ENCODE measurements at regions not wholly inside any gene's neighbourhood (a gene's known extent, or its start where the extent isn't known, plus 50 kb on each side); places are given as distances from the start of the nearest gene placed in this dataset.

DNA sequence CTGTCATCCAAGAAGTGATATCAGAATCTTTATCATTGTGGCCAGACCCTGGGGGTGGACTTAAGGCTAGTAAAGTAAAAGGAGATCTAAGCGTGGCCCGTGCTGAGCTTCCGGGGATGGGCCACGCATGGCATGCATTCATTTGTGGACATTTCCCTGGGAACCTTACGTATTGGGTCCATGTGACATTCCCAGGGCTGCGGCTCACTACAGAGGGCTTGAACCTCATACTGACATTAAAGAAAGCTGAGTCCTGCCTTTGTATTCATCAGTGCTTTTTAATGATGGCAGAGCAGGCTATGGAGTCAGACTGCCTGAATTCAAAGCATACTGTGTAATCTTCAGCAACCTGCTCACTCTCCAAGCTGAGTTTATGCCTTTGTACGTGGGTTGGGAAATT, 152.2 kb upstream of the AFDN start:
- no peak for DNase-seq (ENCODE audit: low spot score)

DNA sequence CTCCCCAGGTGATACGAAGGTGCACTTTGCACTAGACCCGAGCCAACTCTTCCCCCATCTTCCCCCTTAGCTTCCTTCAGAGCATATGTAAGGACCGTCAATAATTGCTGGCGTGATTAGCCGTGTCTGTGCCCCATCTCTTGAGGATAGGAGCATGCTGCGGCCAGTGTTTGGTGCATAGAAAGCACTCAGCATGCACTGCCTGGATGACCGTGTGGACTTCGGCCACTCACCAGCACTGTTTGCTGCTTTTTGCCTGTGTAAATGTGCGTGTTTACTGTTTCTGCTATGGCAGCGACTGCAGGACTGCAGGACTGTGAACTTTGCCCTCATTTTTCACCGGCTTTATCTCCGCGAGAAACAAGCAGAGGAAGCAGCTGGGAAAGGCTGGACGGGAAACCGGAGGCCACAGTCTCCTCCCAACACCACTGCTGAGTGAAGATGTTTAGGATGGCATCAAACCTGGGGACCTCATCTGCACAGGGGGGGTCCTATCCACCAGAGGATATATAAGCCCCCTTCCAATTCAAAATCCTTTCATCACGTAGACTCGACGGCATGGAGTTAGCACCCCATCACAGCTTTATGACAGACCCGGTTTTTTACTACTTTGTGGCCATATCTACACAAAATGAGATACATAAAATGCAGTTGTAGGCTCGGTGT, 150.6 kb upstream of the AFDN start:
- DNase-seq (ENCODE audit: low spot score) = no peak

DNA sequence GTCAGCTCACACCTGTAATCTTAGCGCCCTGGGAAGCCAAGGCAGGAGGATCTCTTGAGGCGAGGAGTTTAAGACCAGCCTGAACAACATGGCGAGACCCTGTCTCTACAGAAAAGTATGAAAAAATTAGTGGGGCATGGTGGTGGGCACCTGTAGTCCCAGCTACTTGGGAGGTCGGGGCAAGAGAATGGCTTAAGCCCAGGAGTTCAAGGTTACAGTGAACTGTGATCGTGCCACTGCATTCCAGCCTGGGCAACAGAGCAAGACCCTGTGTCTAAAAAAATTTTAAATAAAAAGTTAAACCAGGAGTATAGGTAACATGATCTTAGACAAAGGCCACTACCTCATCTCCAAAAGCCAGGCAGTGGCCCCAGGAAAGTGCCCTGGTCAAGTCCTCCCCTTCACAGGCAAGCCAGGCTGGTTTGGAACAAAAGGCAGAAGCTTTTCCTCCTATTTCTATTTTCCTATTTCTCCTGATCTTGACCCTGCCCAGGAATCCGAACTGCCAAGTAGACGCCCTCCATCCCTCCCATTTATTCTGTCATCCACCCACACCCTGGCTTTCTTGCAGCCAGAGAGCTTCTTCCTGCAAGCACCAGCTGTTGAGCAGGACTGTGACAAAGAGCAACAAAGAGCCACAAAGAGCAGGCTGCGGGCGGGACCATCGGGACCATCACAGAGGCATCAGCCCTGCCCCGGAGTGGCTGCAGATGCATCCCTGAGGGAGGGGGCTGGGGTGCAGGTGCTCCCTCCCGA, 149.9 kb upstream of the AFDN start:
- DNase-seq (ENCODE audit: low spot score) = no peak

DNA sequence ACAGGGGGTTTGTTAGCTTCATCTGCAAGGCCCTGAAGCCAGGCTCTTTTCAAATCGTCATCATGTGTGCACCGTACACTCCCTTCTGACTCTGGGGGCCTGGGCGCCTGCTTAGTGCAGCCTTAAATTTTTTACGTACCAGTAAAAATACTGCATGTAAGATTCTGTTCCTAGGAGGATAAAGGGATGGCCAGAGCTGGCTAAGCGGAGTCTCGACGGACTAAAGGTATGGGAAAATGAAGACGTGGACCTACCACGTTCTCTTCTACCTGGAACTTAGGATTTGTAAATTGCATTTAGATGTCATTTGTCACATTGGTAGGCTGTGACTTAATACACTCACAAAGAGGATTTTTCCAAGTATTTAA, 149.3 kb upstream of the AFDN start:
- DNase-seq (ENCODE audit: low spot score) = no peak

DNA sequence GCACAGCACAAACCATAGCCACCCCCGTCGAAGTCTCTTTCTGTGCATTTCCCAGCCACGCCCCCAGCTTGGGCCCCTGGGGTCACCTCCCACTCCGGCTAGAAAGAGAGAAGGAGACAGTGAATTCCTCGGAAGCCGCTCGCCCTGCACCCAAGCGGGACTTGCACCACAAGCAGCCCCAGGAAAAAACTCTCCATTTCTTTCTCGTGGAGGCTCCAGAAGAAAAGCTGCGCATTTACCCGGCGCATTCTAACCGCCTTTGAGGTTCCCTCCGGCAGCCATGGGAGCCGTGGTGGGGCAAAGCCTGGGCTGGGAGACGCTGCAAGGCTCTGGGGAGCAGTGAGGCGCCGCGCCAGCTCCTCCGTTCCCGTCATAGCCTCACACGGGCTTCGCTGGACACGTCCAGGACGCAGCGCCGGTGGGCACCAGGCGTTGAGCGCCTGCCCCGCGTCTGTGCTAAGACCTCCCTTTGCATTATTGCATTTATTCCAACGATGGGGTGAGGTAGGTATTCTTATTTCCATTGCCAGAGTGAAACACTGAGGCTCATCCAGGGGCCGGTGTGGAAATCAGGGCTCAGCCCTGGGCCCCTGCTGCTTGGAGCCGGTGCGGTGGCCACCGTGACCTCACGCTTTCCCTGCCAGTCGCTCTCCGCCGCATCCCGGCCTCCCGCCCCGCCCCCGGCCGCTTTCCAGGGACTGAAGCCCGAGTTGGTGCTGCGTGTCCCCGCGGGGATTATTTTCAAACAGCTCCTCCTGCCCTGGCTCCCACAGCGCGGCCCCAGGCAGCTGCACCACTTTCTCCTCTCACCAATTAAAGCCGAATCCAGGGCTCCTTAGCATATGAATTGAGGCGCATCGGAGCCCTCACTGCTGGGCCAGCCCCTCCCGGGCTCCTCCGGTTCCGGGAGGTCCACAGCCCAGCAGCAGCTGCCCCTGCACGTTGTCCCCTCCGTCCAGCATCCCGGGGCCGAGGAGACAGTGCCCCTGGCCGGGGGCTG, 148.3 kb upstream of the AFDN start:
- DNase-seq (ENCODE audit: low spot score) = no peak

DNA sequence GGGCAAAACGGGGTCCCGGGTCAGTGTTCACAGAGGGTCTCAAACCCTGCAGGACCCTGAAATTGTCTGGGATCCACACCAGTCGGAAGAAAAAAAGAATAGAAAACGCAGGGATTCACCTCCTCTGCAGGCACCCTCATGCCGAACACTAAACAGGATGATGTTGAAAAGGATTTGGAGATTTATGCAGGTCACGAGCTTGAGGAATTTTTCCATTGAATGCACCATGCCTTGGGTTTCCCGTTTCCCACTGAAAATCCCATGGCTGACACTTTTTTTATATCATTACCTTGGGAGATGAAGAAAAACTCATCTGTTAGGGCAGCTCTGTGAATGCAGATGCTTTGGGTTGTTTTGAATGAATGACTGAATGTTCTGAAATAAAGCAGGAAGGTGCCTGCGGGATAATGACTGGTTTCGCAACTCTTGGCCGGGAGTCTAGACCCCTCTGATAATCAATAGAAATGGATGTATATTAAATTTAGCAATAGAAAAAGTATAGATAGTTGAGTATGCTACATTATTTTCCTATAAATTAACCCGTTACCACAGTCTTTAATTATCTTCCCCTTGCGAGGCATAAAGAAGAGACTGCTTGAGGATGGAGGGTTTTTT, 147.5 kb upstream of the AFDN start:
- DNase-seq (ENCODE audit: low spot score) = no peak

DNA sequence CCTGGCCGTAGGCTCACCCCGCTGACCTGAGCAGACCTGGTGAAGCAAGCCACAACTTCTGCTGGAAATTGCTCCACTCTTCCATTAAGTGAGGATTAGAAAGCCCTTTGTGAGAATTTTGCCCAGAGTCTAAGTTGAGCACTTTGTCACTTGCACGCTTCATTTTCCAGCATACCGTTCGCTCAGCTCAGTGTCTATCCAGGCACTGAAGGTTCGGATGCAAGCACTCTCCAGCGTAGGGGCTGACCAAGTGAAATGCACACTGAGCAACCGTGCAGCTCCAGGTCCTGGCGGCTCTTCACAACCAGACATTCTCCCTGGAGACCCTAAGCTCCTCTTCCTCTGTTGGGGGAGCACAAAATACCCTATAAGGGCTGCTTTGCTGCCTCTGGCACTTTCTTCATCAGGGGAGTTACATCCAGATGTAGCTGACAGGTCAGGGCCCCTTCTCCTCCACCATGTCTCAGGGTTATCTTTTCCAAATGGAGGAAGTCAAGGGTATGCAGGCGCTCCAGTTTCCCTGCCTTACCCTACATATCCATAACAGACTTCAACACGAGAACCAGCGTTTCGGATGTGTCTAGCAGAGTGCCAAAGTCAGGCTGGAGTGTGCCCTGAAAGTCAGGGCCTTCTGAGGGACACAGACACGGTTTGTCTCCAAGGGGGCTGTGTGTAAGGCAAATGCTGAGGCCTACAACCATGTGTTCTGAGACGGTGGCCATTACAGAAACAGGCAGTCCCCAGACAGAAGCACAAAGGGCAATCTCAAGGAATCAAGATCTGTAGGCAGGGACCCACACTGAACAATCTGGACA, 146.7 kb upstream of the AFDN start:
- no peak for DNase-seq (ENCODE audit: low spot score)

DNA sequence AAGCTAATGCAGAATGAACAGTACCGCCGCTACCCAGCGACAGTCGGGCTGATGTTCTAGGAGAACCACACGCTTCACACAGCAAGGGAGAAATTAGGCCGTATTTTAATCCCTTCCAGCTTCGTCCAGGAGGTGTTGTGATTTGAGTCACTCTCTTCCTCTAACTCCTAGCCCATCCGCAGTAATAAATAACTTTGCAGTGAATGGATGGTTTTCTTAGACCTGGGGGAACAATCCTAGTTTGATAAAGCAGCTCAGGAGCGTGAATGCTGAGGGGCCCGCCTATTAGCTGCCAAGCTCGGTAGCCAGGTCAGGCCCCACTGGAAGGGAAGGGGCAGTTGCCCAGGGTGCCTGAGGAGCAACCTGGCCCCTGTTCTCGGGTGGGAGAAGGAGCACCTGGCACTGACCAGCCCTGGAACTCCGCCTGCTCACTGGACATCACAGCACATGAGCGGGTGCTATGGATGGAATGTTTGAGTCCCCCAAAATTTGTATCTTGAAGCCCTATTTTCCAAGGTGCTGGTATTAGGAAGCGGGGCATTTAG, 146.0 kb upstream of the AFDN start:
- no peak for DNase-seq (ENCODE audit: low spot score)

DNA sequence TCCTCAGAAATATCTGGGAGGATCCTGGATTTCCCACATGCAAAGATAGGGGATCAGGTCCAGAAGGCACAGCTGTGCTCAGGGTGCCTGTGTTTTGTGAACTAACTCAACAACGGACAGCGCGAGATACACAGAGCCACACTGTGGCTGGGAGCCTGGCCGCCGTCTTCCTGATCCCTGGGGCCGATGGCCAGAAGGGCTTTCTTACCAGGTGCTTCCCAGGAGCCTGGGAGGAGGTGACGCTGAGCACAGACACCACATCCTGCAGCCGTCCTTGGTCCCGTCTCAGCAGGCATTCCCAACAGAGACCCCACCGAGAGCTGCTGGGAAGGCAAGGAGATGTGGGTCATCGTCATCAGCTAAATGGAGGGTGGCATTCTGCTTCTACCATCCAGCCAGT, 144.6 kb upstream of the AFDN start:
- no peak for DNase-seq (ENCODE audit: low spot score)

DNA sequence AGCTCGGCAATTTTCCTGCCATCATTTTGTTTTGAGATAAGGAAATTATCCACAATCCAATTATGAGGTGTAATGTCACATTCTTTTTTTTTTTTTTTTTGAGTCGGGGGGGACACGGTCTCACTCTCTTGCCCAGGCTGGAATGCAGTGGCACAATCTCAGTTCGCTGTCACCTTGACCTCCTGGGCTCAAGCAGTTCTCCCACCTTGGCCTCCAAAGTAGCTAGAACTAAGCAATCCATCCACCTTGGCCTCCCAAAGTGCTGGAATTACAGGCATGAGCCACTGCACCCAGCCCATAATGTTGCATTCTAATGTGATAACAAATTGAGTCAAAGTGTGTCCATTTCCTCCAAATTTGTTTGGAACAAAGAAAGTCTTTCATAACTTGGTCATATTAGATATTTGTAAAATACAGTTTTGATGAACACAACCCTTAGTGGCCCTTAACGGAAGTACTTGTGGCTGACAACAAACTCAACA, 144.1 kb upstream of the AFDN start:
- DNase-seq (ENCODE audit: low spot score) = no peak

DNA sequence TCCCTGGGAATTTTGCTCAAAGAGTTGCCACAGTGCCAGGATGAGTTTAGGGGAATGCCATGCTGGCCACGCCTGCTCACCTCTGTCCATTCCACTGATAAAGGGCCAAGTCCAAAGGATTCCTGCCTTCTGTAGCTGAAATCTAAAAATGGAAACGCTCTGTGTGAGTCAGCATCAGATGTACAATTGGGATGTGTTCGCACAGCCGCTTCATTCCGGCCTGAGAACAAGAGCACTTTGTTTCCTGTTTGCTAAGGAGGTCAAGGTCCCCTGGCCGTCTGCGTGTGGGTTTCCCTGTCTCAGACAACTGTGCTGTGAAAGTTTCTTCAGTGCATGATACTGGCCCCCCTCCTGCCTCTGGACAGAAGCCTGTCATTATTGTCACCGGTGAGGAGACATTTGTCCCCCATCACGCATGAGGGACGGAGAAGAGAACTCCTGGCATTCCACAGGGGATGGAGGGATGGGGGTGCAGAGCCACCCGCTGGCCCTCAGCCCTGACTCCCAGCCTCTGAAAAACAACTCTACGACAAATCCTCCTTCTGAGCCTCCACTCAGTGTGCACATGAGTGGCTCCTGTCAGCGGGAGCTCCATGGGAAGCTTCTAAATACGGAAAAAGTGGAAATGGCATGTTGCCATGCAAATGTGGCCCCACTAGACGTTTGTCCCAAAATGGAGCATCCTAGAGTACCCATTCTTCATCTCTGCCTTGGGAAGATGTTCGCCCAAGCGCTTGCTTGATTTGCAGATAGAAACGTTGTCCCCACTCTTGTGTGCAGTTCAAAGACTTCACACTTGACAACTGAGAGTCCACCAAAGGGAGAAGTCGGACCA, 143.5 kb upstream of the AFDN start:
- DNase-seq (ENCODE audit: low spot score) = peak; percentile 38

DNA sequence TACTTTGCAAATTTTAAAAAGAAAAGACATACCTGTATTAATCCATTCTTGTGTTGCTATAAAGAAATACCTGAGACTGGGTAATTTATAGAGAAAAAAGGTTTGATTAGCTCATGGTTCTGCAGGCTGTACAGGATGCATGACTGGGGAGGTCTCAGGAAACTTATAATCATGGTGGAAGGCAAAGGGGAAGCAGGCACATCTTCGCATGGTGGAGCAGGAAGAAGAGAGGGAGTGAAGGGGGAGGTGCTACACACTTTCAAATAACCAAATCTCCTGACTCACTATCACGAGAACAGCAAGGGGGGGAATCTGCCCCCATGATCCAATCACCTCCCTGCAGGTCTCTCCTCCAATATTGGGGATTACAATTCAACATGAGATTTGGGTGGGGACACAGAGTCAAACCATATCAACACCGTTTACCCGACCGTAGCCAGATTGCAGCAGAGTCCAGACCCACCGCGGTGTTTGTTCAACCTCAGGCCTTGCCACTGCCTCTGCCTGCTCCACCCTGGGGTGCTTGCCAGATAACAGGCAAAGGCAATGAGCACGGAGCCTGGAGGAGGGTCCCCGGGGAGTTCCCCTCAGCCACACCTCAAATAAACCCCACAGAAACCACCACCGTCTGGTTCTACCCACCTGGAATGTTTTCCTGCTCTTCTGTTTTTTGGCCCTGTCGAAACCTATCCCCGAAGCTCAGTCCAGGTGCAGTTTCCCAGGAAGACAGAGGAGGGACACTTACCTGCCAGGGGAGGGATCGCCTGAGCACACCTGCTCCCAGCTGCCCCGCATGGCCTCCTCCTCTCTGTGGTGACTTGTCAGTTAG, 142.2 kb upstream of the AFDN start:
- DNase-seq (ENCODE audit: low spot score) = no peak

DNA sequence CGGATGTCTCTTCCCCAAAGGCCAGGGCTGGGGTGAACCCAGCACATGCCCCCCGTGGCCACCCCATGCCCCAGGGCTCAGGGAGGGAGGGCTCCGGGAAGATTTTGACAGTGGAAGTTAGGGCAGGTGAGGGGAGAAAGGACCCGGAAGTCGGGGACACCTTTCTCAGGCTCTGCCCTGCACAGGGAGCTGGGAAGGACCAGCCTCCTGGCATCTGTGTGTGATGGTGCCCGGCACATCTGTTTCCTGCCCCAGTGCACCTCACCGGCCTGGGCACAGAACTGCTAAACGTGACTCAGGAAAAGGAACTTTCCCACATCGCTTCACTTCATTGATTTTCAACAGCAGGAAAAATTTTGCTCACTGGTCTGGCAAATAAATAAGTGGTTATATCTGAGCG, 141.1 kb upstream of the AFDN start:
- DNase-seq (ENCODE audit: low spot score) = no peak

DNA sequence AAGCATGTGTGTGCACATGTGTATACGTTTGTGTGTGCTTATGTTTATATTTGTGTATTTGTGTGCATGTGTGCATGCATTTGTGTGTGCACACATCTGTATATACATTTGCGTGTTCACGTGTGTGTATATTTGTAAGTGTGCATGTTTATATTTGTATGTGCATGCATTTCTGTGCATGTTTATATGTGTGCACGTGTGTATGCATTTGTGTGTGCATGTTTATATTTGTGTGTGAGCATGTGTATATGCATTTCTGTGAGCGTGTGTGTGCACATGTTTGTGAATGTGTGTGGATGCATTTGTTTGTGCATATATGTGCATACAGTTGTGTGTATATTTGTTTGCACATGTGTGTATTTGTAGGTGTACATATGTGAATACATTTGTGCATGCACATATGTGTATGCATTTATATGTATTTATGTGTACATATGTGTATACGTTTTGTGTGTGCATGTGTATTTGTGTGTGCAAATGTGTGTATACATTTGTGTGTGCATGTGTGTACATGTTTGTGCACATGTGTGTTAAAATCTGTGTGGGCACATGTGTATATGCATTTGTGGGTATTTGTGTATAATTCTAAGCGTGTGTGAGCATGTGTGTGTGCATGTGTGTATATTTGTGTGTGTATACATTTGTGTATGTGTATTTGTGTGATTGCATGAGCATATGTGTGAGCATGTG, 140.4 kb upstream of the AFDN start:
- DNase-seq (ENCODE audit: low spot score) = no peak

DNA sequence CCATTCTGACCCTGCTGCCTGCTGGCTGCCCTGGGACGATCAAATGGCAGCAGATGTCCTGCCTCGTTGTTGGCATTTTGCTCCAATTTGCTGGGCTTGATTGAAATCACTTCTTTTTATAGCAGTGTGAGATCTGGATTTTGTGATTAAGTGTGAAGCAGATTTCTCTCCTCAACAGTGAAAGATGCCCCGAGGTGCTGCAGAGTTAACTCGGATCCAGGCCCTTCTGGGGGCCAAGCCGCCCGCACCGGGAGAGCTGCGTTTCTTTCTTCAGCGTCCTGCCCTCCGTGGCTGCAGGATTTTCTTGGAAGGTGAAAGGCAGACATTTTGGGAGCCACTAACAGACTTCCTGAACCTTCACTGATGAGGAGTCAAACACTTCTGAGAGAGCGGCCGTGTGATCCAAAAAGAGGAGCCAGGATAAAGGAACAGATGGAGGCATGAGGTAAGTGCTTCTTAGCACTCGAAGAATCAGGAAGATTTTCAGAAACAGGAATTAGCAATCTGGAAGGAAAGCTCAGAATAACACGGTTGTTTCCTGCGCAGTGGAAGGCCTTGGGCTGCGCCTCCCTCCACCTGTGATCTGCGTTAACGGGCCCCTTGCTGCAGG, 139.5 kb upstream of the AFDN start:
- DNase-seq (ENCODE audit: low spot score) = no peak

DNA sequence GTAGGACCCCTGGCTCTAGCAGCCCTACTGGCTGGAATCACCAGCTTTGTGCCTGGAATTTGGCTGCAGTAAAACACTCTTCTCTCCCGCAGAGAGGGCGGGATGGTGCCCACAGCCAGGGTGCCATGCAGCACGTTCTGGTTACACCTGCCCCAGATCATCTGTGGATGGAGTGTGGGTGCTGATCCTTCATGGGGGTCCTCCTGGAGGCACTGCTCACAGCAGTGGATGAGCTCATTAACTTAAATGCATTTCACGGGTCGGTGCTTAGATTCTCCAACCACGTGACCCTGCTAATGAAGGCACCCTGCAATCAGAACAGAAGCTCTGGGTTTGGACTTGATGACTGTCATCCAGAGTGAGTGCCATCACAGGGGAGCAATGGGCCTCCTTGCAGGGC, 138.6 kb upstream of the AFDN start:
- no peak for DNase-seq (ENCODE audit: low spot score)

DNA sequence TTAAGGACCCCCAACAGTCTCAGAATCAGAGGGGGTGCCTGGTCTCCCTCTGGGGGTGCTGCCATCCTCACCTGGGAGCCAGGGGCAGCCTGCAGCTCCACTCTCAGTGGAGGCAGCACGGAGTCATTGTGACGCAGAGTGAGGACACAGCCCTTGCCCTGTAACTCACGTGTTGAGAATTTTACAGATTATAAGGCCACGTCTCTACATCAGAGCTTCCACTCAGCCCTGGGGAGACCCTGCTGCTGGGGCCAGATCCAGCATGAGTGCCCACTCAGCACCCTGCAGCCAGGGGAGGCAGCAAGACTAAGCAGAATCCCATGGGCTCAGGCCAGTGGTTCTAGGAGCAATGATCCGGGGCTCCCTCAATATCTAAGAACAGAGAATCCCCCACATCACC, 137.4 kb upstream of the AFDN start:
- no peak for DNase-seq (ENCODE audit: low spot score)

DNA sequence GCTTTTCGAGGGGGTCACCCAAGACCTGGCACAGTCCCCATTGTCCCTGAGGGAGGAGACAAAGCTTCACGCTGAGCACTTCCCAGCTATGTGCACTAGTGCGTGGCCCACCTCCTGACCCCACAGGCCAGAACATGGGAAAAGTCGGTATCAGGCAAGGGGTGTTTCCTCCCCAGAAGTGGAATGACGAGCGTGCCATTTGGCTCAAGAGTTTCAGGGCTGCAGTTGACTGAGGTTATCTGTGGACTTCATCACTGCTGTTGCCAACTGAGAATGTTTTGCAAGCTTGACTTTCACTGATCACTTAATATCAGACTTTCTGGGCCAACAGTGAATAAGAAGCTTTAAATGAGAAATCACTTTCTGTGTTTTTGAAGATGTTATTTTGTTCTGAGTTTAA, 137.0 kb upstream of the AFDN start:
- DNase-seq (ENCODE audit: low spot score) = no peak

Measured in RKO (cell line).